OCI-LY1 (cell line): ENCODE measurements at regions not wholly inside any gene's neighbourhood (a gene's known extent, or its start where the extent isn't known, plus 50 kb on each side); places are given as distances from the start of the nearest gene placed in this dataset.

Experiments used
- CTCF ChIP-seq: fragments of 200-600 bp; sonication (generic), shearing (Covaris generic); IDR thresholded peaks from 2 replicates; pipeline ENCODE4 v1.5.1; 2017; ENCODE audit warnings: mild to moderate bottlenecking, antibody characterized with exemption, low read length, moderate library complexity, mixed read lengths
- EZH2 ChIP-seq: fragments of 200-600 bp; sonication (generic), shearing (Covaris generic); IDR thresholded peaks from 2 replicates; pipeline ENCODE4 v1.8.0; 2017; ENCODE audit warnings: borderline replicate concordance, mixed run types, mild to moderate bottlenecking, antibody characterized with exemption, low read length, moderate library complexity, mixed read lengths

DNA sequence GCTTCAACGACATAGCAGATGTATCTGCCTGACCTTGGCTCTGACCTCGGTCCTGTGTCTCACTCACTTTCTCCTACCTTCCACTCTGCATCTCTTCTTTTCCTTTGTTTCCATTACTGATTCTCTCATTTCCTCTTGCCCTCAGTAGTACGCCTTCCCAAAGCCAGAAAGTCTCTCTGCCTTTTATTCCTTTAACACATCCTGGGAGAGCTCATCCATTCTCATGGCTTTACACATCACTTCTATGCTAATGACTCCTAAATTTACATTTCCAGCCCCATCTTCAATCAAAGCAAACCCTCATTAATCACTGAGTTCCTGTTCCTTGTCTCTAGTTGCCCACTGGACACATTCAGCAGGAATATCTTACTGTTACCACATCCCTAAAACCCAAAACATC is 938.6 kb downstream of the NTRK3 start:
- TF ChIP-seq CTCF (no peak), EZH2 (no peak)
